HG03066 (cell line): ENCODE measurements at regions not wholly inside any gene's neighbourhood (a gene's known extent, or its start where the extent isn't known, plus 50 kb on each side); places are given as distances from the start of the nearest gene placed in this dataset.
"Not testable (repeated sequence)": the region's sequence is repeated elsewhere in the genome, so short reads cannot be mapped to it uniquely, and the experiment has no call there.

Experiments
- ATAC-seq: cut with Tn5 transposase; IDR thresholded peaks from one replicate; pipeline ENCODE4 v1.9.1; 2021; ENCODE audit warnings: low read depth; ENCODE audit not compliant: unreplicated experiment

DNA sequence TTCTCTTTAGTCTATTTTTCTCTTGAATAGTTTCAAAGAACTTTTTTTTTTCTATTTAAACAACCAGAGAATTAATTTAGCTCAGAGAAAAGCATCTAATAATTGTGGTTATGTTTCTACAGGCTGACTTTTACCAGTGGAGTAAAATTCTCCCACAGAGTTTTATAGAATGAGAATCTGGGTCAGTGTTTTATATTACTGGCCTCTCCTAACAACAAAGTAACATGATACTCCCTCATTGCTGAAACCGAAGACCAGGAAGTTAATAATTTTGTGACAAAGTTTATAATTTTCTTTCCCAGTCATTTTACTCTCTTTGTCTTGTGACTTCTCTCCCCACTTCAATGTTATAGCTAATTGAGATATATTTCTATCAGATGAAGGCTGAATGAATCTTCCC lies 946.9 kb downstream of the EPHA3 start:
- no peak for ATAC-seq

DNA sequence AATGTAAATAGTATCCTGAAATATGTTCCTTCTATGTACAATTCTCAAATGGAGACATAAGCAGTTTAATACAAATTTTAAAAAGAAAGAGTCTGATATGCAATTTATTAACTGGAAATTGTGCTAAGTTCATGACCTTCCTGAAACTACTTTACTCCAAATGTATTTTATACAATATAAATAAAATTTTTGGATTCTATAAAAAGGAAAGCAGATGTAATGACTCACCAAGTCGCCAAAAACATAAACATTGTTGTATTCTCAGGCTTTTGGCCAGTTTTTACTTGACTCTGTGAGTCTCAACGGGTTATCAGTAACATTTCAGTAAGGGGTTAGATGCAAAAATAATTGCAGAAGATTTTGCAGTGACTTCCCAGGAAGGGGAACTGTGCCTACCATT lies 948.2 kb downstream of the EPHA3 start:
- no peak for ATAC-seq

DNA sequence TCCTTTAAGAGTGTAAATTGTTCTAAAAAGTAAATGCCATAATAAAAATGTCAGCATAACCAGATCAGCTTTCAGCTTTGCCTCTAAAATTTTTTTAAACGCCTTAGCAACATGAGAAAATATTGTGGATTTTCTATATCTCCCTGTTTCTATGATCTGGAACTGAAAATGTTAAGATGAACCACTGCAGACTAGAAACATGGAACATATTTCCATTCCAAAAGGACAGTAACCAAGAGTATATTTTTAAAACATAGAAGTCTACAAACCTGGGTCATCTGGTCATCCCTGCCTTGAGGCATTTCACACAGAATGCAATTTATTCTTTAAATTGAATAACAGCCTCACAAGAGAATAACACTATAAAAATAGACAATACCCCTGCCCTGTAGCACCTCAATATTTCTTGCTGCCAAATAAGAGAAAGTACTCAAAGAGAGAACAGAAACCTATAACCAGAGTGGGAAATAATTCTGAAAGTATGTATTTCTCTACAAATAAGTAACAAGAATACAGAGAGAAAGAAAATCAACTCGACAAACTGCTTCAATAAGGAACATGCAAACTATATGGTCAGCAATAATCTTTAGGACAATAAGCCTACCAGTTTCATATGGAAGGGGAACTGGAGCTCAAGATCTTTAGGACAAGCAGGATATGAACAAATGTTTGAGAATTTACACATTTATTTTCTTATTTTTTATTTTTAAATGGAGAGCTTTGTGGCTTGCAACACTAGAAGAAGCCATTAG lies 949.0 kb downstream of the EPHA3 start:
- ATAC-seq, result no peak

DNA sequence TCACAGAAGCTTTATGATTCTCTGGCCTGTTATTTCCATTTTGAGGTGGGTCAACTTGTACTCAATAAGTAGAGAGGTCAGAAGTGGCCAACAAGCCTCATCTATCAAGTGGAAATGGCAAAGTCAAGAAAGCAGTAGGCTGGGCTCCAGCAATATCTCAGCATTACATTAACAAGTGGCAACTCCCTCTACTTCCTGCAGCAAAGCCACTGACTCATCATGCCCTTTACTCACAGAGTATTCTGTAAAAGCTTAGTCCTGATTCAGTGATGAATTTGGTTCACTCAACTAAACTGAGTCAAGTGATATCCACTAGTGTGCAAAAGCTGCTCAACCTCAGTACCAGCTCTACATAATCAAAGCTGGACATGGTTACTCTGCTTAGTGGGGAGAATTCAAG lies 954.6 kb downstream of the EPHA3 start:
- no peak for ATAC-seq

DNA sequence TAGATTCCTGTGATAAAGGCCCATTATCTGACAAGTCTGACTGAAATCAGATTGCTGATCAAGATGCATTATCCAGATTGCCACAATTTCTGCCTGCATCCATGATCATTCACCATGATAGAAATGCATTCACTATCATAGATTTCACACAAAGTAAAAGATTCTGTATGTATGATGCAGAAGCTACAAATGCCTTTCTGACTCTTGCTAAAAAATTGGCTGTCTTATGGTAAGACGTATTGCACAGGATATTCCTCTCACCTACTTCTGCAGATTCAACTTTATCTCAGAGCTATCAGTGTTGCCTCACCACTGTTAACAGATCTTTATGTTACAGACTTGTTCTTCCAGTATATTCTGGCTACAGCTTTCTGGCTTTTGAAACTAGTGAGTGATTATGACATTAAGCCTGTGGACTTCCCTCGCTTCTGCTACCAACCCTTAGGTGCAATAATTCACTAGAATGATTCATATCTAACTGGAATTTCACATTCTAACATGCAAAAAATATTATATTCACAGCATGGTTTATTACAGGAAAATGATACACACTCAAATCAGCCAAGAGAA lies 955.3 kb downstream of the EPHA3 start:
- no peak for ATAC-seq

DNA sequence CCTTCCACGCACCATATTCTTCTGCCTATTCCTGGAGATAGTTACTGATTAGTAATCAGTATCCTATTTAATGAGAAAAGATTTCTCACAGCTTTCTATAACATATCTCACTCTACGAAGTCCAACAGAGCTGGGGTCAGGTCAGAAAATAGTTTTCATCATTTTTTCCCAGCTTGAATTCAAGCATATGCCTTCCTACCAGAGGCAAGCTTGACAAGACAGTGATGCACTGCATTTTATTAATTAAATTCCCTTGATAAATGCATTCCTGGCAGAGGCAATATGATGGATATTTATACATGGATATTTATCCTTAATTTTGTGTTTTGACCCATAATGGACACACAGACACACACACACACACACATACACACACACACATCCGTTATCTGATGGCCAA lies 961.4 kb downstream of the EPHA3 start:
- no peak for ATAC-seq

DNA sequence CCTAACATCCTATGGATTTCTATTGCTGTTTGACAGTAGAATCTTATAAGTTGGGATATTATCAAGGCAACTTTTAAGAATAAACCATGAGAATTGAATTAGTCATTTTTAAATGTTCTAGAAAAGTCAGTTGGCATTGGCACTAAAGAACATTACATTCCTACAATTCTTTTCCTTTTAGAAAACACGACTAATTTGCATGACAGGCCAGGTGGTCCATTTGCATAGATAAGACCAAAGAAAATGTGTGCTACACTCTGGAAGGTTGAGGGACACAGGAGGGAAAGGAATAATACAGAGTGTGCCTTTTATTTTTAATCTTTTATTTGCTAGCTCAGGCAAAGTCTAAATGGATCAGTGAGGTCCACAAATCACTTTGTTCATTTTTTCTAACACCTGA lies 962.3 kb downstream of the EPHA3 start:
- ATAC-seq, result no peak

DNA sequence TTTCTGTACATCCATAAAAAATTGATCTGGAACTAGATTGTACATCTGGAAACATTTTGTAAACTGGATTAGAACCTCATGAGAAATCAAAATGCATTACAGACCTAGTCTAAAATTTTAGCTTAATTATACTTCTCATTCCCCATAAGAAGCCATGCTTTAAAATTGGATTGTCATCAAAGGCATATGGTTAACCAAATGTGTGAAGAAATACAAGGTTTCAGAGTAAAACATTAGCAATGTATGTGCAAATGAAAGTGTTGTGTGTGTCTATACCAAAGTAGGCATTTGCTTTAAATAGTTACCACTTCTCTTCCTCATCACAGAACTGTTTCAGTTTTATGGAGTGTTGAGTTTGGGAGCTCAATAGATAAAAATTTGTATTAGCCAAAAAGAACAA lies 968.7 kb downstream of the EPHA3 start:
- no peak for ATAC-seq

DNA sequence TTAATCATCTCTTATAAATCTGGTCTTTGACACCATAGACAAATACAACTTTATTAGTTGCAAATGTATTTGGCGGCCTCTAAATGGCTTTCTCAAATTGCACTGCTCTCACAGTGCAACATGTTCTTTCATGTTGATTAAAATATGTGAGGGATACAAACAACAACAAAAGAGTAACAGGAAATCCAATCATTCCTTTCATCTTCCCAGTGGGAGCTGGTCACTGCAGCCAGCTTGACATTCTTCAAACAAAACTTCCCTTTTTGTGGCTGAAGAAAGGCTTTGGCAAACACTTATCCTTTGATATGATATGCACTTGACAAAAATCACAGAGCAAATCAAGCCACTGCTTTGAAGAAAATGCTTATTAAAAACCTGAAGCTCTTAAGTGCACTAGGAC lies 973.6 kb downstream of the EPHA3 start:
- ATAC-seq, result no peak

DNA sequence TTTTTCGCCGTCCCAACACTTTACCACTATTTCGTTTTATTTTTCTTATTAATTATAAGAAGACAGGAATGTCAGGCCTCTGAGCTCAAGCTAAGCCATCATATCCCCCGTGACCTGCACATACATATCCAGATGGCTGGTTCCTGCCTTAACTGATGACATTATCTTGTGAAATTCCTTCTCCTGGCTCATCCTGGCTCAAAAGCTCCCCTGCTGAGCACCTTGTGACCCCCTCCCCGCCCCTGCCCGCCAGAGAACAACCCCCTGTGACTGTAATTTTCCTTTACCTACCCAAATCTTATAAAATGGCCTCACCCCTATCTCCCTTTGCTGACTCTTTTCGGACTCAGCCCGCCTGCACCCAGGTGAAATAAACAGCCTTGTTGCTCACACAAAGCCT lies 978.9 kb downstream of the EPHA3 start:
- not testable (repeated sequence) for ATAC-seq

DNA sequence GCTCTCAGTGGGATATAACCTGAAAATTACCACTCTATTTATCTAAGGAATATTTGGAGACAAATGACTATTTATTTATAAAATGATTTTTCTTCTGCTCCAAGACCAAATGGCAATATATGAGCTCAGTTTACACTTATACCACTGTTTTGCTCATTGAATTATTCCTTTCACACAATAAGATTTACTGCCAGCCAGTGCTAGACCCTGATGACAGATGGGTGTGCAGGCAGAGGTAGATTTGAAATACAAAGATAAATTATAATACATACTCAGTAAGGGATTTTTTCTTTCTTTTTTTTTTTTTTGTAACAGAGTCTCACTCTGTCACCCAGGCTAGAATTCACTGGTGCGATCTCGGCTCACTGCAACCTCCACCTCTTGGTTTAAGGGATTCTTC lies 980.3 kb downstream of the EPHA3 start:
- no peak for ATAC-seq

DNA sequence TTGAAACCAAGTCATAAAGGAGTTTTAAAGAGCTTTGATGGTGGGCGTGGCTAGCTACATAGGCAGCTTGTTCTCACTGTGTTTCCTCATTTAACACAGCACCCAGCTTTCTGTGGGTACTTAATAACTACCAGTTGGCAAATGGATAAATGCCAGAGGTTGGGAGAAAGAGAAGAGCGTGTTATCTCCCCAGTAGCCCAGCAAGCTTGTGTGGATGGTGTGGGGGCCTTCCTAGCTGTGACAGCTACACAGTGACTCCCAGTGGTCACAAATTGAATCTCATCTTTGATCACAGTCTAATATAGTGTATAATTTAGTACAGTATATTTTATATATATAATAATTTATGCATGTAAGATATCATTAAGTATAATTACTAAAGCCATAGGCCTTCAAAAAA lies 984.1 kb downstream of the EPHA3 start:
- no peak for ATAC-seq

DNA sequence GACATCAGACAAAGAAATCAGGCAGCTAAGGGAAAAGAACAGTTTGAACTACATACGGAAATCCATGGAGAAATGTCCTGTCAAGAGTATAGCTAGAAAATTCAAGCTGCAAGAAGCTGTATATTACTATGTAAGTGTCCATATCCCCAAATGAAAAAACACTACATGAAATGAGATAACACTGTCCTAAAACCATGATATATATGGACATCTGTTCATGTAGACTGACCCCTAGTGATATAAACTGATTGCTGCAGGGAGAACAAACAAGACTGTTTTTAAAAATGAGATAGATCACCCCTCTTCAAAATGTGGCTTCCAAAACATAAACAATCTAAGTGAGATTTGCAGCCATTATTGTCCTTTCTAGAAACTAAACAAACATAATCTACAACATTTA lies 985.6 kb downstream of the EPHA3 start:
- ATAC-seq, result no peak

DNA sequence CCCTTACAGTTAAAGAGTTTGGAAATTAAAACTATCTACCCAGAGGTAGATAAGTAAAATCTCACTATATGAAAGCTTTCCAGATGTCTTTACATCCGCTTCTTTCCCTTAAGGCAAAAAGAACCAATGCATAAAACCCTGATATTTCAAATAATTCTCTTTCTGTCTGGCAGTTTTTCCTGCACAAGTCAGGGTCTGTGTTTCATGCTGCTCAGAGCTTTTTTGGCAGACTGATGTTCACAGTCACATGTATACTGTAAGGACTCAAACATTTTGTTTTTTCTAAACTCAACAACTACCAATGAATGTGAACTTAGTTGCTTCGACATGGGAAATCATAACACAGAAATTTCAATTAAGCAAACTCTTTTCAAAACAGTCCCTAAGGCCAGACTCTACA lies 988.4 kb downstream of the EPHA3 start:
- ATAC-seq, result no peak

DNA sequence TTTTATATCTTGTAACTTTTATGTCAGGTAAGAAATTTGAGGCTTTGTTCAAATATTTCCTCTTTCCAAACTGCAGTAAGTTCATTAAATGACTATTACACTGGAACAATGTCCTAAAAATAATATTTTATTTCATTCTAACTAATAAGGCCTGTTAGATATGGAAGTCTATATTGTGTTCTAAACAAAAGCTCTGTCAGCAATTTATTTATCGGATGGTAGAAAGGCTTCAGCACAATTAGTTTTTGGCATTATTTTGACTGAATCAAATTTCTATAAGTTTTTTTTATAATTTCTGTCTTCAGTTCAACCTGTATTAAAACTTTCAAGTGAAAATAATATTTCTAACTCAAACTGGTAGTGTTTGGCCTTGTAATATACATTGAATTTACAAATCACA lies 992.1 kb downstream of the EPHA3 start:
- ATAC-seq, result no peak

DNA sequence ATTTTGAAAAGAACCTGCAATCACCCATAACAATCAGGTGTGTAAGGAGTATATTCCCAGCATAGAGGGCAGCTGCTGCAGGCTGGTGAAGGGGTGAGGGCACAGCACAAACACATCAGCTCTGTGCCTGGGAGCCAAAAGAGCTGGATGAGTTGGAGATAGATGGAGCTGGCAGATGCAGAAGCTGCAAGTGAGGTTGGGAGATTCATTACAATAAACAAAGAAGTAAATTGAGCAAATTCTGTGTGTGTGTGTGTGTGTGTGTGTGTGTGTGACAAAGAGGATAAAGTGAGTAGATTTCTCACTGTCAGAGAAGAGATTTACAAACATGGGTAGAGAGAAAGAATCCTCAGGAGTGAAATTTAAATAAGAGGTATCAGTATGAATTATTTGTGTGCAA lies 994.7 kb downstream of the EPHA3 start:
- no peak for ATAC-seq

DNA sequence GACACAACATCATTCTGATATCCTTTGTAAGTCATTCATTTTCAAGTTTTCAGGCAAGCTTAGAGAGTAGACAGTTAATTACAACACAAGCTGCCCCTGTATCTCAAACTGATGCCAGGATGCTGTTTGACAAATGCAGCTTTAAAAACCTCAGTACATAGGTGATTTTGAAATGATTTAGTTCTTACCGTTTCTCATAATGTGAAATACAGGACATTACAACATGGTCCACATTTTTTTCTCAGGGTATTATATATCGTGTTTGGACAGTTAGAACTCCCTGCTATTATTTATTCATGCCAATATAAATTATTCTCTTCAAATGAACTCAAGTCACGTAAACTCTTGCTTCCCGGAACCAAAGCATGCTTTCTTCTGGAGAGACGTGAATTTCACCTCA lies 1013.9 kb downstream of the EPHA3 start:
- no peak for ATAC-seq

DNA sequence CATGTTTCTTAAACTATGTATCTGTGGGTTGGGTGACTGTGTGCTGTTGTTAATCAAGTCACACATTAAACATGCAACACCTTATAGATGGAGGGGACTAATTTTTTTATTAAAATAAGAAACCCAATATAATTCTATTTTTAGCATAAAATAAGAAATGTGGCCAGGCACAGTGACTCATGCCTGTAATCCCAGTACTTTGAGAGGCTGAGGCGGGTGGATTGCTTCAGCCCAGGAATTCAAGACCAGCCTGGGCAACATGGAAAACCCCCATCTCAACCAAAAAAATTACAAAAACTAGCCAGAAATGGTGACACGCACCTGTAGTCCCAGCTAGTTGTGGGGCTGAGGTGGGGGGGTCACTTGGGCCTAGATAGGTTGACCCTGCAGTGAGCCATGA lies 1021.0 kb downstream of the EPHA3 start:
- no peak for ATAC-seq

DNA sequence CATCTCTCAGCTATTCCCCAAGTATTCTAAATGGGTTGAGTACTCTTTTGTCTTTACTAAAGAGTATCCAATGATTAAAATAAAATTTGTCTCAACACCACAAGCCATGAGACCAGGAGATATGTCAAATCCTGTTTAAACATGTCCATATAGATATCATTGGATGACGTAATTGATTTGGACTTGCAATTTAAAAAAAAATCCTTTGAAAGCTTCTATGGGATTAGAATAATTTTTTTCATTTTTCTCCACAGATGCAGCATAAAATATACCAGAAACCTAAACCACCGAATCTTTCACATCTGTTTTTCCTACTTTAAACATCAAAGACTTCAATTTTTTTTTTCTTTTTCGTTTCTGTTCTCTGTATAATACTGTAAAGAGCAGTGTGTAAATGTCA lies 1022.3 kb downstream of the EPHA3 start:
- no peak for ATAC-seq

DNA sequence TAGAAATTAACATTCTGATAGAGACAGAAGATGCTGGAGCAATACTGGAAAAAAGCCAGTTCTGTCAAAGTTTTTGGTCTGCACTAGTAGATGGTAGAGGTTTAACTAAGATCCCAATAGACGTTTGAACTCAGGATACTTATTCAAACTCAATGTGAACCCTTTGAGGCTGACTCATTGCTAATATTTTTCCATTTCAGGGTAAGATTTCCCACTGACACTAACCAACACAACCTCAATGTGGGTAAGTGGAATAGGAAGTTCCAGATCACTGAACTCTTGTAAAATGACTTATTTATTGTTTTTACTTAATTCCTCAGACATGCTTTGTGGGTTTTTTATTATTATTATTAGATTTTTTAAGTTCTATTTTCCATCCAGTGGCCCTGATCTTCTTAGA lies 1024.8 kb downstream of the EPHA3 start:
- ATAC-seq, result no peak

DNA sequence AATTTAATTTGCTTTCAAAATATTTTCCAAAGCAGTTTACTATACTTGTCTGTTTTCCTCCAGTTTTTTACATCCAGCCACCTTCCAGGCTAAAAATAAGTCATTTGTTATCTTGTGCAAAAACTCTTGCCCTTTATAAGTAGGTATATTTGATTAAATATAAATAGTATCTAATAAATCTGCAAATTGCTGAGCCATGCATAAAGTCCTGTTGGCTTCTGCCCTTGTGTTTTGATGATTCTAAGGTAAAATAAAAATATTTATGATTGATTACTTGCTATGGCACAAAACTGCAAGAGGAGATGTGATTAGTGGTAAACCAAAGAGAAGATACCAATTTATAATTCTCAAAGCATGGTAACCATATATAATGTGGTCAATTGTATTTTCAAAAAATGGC lies 1026.7 kb downstream of the EPHA3 start:
- ATAC-seq, result no peak

DNA sequence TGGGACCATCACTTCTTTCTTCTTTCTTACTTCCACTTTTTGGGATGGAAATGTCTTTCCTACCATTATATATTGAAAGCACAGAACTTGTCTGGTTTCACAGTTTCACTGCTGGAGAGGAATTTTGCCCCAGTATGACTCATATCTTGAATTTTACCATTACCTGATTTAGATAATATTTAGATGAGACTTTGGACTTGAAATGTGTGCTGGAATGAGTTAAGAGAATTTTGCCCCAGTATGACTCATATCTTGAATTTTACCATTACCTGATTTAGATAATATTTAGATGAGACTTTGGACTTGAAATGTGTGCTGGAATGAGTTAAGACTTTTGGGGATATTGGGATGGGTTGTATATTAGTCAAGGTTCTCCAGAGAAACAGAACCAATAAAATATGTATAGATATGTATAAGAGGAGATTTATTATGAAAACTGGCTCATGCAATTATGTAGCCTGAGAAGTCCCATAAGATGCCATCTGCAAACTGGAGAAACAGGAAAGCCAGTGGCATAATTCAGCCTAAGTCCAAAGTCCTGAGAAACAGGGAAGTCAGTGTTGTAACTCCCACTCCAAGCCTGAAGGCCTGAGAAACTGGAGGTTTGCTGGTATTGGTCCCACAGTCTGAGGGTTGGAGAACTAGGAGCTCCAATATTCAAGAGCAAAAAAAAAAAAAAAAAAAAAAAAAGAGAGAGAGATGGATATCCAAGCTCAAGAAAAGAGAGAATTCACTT lies 1029.2 kb downstream of the EPHA3 start:
- no peak for ATAC-seq
